ENCODE measurements at regions not wholly inside any gene's neighbourhood (a gene's known extent, or its start where the extent isn't known, plus 50 kb on each side); places are given as distances from the start of the nearest gene placed in this dataset.

DNA sequence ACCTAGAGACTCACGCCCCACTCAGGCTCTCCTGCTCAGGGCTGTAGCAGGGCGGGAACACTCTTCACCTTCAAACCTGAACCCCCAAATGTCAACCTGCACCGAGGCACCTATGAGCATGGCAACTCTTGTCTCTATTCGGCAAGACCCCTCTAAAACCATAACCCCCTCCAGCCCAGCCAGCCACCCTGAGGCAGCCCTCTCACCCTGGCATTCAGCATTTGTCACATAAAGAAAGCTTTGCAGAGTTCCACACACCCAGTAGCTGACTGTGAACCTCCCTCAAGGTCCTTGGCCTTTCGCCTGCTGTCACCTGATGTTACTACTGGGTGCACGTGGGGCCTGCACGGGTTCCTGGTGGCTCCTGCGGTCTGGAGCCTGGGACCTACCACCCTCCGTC, 97.2 kb upstream of the ALKAL2 start:
- TF ChIP-seq CTCF (IDR thresholded peaks at IDR 0.05) (no peak), POLR2A (IDR thresholded peaks at IDR 0.05) (no peak)

Measured in upper lobe of left lung (tissue), 4 donors.